Activated CD8-positive, alpha-beta memory T cell treated with anti-CD3 and anti-CD28 coated beads for 36 hours (primary cell): ENCODE measurements at regions not wholly inside any gene's neighbourhood (a gene's known extent, or its start where the extent isn't known, plus 50 kb on each side); places are given as distances from the start of the nearest gene placed in this dataset.
"Not testable (repeated sequence)": the region's sequence is repeated elsewhere in the genome, so short reads cannot be mapped to it uniquely, and the experiment has no call there.

Source experiments
- CTCF ChIA-PET: fragments of 350-600 bp; sonication (Branson Sonifier 250); formaldehyde crosslinking; loops from one replicate; lab custom pipeline; 2021; ENCODE audit warnings: antibody characterized with exemption; lab: Charles Lee
- POLR2A ChIA-PET: fragments of 350-600 bp; sonication (Branson Sonifier 250); formaldehyde crosslinking; loops from one replicate; lab custom pipeline; 2021; ENCODE audit warnings: antibody characterized with exemption; lab: Charles Lee

GRCh38 chr3:43236008-43236407 lies 50.3 kb upstream of the SNRK start:
- ChIA-PET POLR2A (no interaction called here), CTCF (no interaction called here)

- ChIA-PET POLR2A (no interaction called here), CTCF (no interaction called here)
These were observed 53.3 kb upstream of the SNRK start for GRCh38 chr3:43233062-43233461.

GRCh38 chr3:43231276-43232000 lies 54.9 kb upstream of the SNRK start:
- ChIA-PET POLR2A (no interaction called here), CTCF (interaction anchor here (1.3 to 1.6 kb wide), 2 partner anchors 19 to 272 kb away, joined by 3 to 4 read pairs; no protein-coding TSS in a partner anchor)

- CTCF ChIA-PET, POLR2A ChIA-PET: not testable (repeated sequence)
These were observed 56.5 kb upstream of the SNRK start for GRCh38 chr3:43229865-43230264.

- POLR2A ChIA-PET, CTCF ChIA-PET: not testable (repeated sequence)
These were observed 58.7 kb upstream of the SNRK start for GRCh38 chr3:43227685-43228084.

- CTCF ChIA-PET, result no interaction called here
- POLR2A ChIA-PET, result no interaction called here
These were observed 61.8 kb upstream of the SNRK start for GRCh38 chr3:43224405-43225073.

- CTCF ChIA-PET, result interaction anchor here (0.8 to 1.0 kb wide), 2 partner anchors 39 to 152 kb away, joined by 3 read pairs; no protein-coding TSS in a partner anchor
These were observed 62.5 kb upstream of the SNRK start for GRCh38 chr3:43223670-43224364.

GRCh38 chr3:43222590-43222989 lies 63.8 kb upstream of the SNRK start:
- ChIA-PET CTCF (interaction anchor here (1.1 kb wide), 1 partner anchor 20 kb away, joined by 3 read pairs; no protein-coding TSS in a partner anchor), POLR2A (no interaction called here)

More at GRCh38 chr3:43223670-43224364, 62.5 kb upstream of the SNRK start:
- POLR2A ChIA-PET, result no interaction called here

GRCh38 chr3:43221076-43221475 lies 65.3 kb upstream of the SNRK start:
- CTCF ChIA-PET, result no interaction called here
- POLR2A ChIA-PET, result no interaction called here

GRCh38 chr3:43219616-43220015 lies 66.7 kb upstream of the SNRK start:
- POLR2A ChIA-PET, result no interaction called here

GRCh38 chr3:43218921-43219320 lies 67.4 kb upstream of the SNRK start:
- ChIA-PET CTCF (interaction anchor here (1.0 kb wide), 1 partner anchor 159 kb away, joined by 3 read pairs; no protein-coding TSS in a partner anchor), POLR2A (no interaction called here)

More at GRCh38 chr3:43219616-43220015, 66.7 kb upstream of the SNRK start:
- CTCF ChIA-PET, result no interaction called here

- ChIA-PET CTCF (interaction anchor here (1.0 kb wide), 1 partner anchor 160 kb away, joined by 3 read pairs; no protein-coding TSS in a partner anchor), POLR2A (no interaction called here)
These were observed 68.2 kb upstream of the SNRK start for GRCh38 chr3:43218156-43218555.

- CTCF ChIA-PET, result interaction anchor here (1.0 kb wide), 1 partner anchor 160 kb away, joined by 3 read pairs; no protein-coding TSS in a partner anchor
These were observed 68.7 kb upstream of the SNRK start for GRCh38 chr3:43217633-43218032.

GRCh38 chr3:43217206-43217605 lies 69.1 kb upstream of the SNRK start:
- ChIA-PET CTCF (no interaction called here), POLR2A (no interaction called here)

More at GRCh38 chr3:43217633-43218032, 68.7 kb upstream of the SNRK start:
- POLR2A ChIA-PET, result no interaction called here

- POLR2A ChIA-PET, result no interaction called here
- CTCF ChIA-PET, result no interaction called here
These were observed 70.6 kb upstream of the SNRK start for GRCh38 chr3:43215663-43216275.

GRCh38 chr3:43215138-43215537 lies 71.2 kb upstream of the SNRK start:
- CTCF ChIA-PET, result interaction anchor here (0.6 kb wide), 1 partner anchor 63 kb away, joined by 3 read pairs; no protein-coding TSS in a partner anchor

GRCh38 chr3:43214616-43215015 lies 71.7 kb upstream of the SNRK start:
- CTCF ChIA-PET, result no interaction called here
- POLR2A ChIA-PET, result no interaction called here

More at GRCh38 chr3:43215138-43215537, 71.2 kb upstream of the SNRK start:
- POLR2A ChIA-PET, result no interaction called here

- ChIA-PET POLR2A (no interaction called here), CTCF (interaction anchor here (1.0 kb wide), 1 partner anchor 10 kb away, joined by 3 read pairs; no protein-coding TSS in a partner anchor)
These were observed 72.7 kb upstream of the SNRK start for GRCh38 chr3:43213631-43214030.

GRCh38 chr3:43212914-43213611 lies 73.3 kb upstream of the SNRK start:
- ChIA-PET CTCF (interaction anchor here (0.9 to 1.0 kb wide), 2 partner anchors 9 to 51 kb away, joined by 3 read pairs; no protein-coding TSS in a partner anchor), POLR2A (no interaction called here)
